H1 (cell line): ENCODE measurements at regions not wholly inside any gene's neighbourhood (a gene's known extent, or its start where the extent isn't known, plus 50 kb on each side); places are given as distances from the start of the nearest gene placed in this dataset.

Source experiments
- CTCF ChIA-PET: fragments of 300-600 bp; sonication (Branson Sonifier 250); formaldehyde crosslinking; loops from one replicate; lab custom pipeline; 2021; ENCODE audit not compliant: partially characterized antibody; lab: Charles Lee
- POLR2A ChIA-PET: fragments of 300-600 bp; sonication (Branson Sonifier 250); formaldehyde crosslinking; loops from one replicate; lab custom pipeline; 2021; ENCODE audit warnings: inconsistent platforms; ENCODE audit not compliant: partially characterized antibody; lab: Charles Lee
- DNase-seq, 2 experiments: peaks; one replicate each; pipeline versions ENCODE4 v3.0.0 to v3.0.0-alpha.2; 2010 to 2022; ENCODE audit warnings: low spot score in 2 of 2, low read depth in 1 of 2, mixed read lengths in 1 of 2
- FAIRE-seq: peaks from 2 replicates; lab custom pipeline; 2011; peaks lifted over from hg19 to GRCh38; lab: Jason Lieb, UNC
- H2AFZ ChIP-seq: 2 replicates; pipeline ENCODE4 v1.8.1; 2012; ENCODE audit warnings: low read length, inconsistent platforms
- H2AK5ac ChIP-seq: 2 replicates; pipeline ENCODE4 v1.6.1; 2013; ENCODE audit warnings: low read depth, low read length
- H2BK120ac ChIP-seq: replicated peaks from 2 replicates; pipeline ENCODE3; 2013; ENCODE audit warnings: low read depth, low read length, inconsistent platforms
- H2BK12ac ChIP-seq: 2 replicates; pipeline ENCODE4 v1.6.1; 2013; ENCODE audit warnings: low read depth, low read length
- H2BK15ac ChIP-seq: 2 replicates; pipeline ENCODE4 v1.6.1; 2013; ENCODE audit warnings: low read length
- H2BK20ac ChIP-seq: 2 replicates; pipeline ENCODE4 v1.6.1; 2013; ENCODE audit warnings: low read length
- H2BK5ac ChIP-seq: 2 replicates; pipeline ENCODE4 v1.6.1; 2013; ENCODE audit warnings: low read depth, low read length
- H3K14ac ChIP-seq: 2 replicates; pipeline ENCODE4 v1.6.1; 2013; ENCODE audit warnings: inconsistent platforms; ENCODE audit not compliant: insufficient read length
- H3K18ac ChIP-seq: 2 replicates; pipeline ENCODE4 v1.6.1; 2013; ENCODE audit warnings: low read length; ENCODE audit errors: extremely low read depth
- H3K23ac ChIP-seq: 2 replicates; pipeline ENCODE4 v1.6.1; 2013; ENCODE audit warnings: inconsistent platforms; ENCODE audit not compliant: insufficient read length
- H3K23me2 ChIP-seq: 2 replicates; pipeline ENCODE4 v1.6.1; 2013; ENCODE audit warnings: low read depth, low read length
- H3K27ac ChIP-seq: 2 replicates; pipeline ENCODE4 v1.6.1; 2011; ENCODE audit warnings: low read depth, low read length, inconsistent platforms
- H3K27me3 ChIP-seq, 4 experiments: replicated peaks in 1 of 4; 1 replicate in 1 of 4; 2 replicates in 3 of 4; pipeline versions ENCODE4 v1.6.1 to v1.8.1; 2011 to 2013; ENCODE audit warnings: low read length in 3 of 4, mild to moderate bottlenecking in 3 of 4, inconsistent platforms in 2 of 4, mixed read lengths in 2 of 4, moderate library complexity in 1 of 4; ENCODE audit not compliant: control insufficient read depth in 3 of 4, insufficient read depth in 3 of 4; ENCODE audit errors: extremely low read depth in 1 of 4
- H3K36me3 ChIP-seq, 4 experiments: 2 replicates each; pipeline versions ENCODE4 v1.6.1 to v1.8.1; 2011 to 2013; ENCODE audit warnings: mild to moderate bottlenecking in 4 of 4, low read length in 3 of 4, moderate library complexity in 2 of 4, control low read depth in 1 of 4, inconsistent platforms in 1 of 4; ENCODE audit not compliant: insufficient read depth in 4 of 4, control insufficient read depth in 2 of 4
- H3K4ac ChIP-seq: replicated peaks from 2 replicates; pipeline ENCODE3; 2013; ENCODE audit warnings: low read length, low read depth, mixed read lengths, inconsistent platforms; ENCODE audit not compliant: insufficient read length
- H3K4me1 ChIP-seq, 4 experiments: replicated peaks in 1 of 4; 1 replicate in 1 of 4; 2 replicates in 3 of 4; pipeline versions ENCODE4 v1.6.1 to v1.8.1; 2011 to 2013; ENCODE audit warnings: low read length in 3 of 4, inconsistent platforms in 2 of 4, mixed read lengths in 1 of 4; ENCODE audit not compliant: insufficient read depth in 4 of 4, control insufficient read depth in 3 of 4
- H3K4me2 ChIP-seq, 2 experiments: 2 replicates each; pipeline versions ENCODE4 v1.6.1 to v1.8.1; 2011 to 2013; ENCODE audit warnings: low read depth in 2 of 2, low read length in 2 of 2, control low read depth in 1 of 2, inconsistent platforms in 1 of 2, mild to moderate bottlenecking in 1 of 2; ENCODE audit not compliant: insufficient read depth in 1 of 2
- H3K4me3 ChIP-seq, 4 experiments: fragments of 200-600, 300-600 bp in 1 of 4; sonication (generic), shearing (Covaris generic), sonication (Bioruptor Twin) in 1 of 4; 2 replicates each; pipeline versions ENCODE4 v1.5.1 to v1.8.1; 2011 to 2016; ENCODE audit warnings: low read length in 4 of 4, low read depth in 3 of 4, control low read depth in 2 of 4, inconsistent platforms in 2 of 4, mild to moderate bottlenecking in 2 of 4, mixed read lengths in 1 of 4, moderate library complexity in 1 of 4; ENCODE audit not compliant: insufficient read depth in 2 of 4; ENCODE audit errors: extremely low read depth in 1 of 4
- H3K56ac ChIP-seq: replicated peaks from 2 replicates; pipeline ENCODE3; 2013; ENCODE audit warnings: low read depth, mild to moderate bottlenecking, mixed read lengths, low read length, inconsistent platforms; ENCODE audit not compliant: insufficient read length
- H3K79me1 ChIP-seq: 2 replicates; pipeline ENCODE4 v1.6.1; 2013; ENCODE audit warnings: low read depth, low read length, control low read depth
- H3K79me2 ChIP-seq, 2 experiments: 2 replicates each; pipeline versions ENCODE4 v1.6.1 to v1.8.1; 2012 to 2013; ENCODE audit warnings: low read length in 2 of 2, mild to moderate bottlenecking in 2 of 2, inconsistent platforms in 1 of 2; ENCODE audit not compliant: insufficient read depth in 2 of 2, control insufficient read depth in 1 of 2
- H3K9ac ChIP-seq, 4 experiments: replicated peaks in 1 of 4; 1 replicate in 1 of 4; 2 replicates in 3 of 4; pipeline versions ENCODE4 v1.6.1 to v1.8.1; 2011 to 2013; ENCODE audit warnings: low read depth in 3 of 4, low read length in 3 of 4, control low read depth in 2 of 4, mild to moderate bottlenecking in 2 of 4, moderate library complexity in 2 of 4, inconsistent platforms in 1 of 4; ENCODE audit errors: extremely low read depth in 1 of 4
- H3K9me3 ChIP-seq, 2 experiments: 2 replicates each; pipeline versions ENCODE4 v1.6.1 to v1.8.1; 2012 to 2013; ENCODE audit warnings: mild to moderate bottlenecking in 2 of 2, moderate library complexity in 2 of 2, control low read depth in 1 of 2, inconsistent platforms in 1 of 2, low read depth in 1 of 2, low read length in 1 of 2, mixed read lengths in 1 of 2; ENCODE audit not compliant: insufficient read depth in 2 of 2
- H4K20me1 ChIP-seq, 2 experiments: replicated peaks in 1 of 2; 2 replicates each; pipeline versions ENCODE3 to v1.8.1; 2011 to 2013; ENCODE audit warnings: inconsistent platforms in 2 of 2, low read length in 2 of 2, mild to moderate bottlenecking in 1 of 2; ENCODE audit not compliant: insufficient read depth in 2 of 2, control insufficient read depth in 1 of 2
- H4K5ac ChIP-seq: 2 replicates; pipeline ENCODE4 v1.6.1; 2013; ENCODE audit warnings: low read length, low read depth, mixed read lengths, inconsistent platforms; ENCODE audit not compliant: insufficient read length
- H4K8ac ChIP-seq: 2 replicates; pipeline ENCODE4 v1.8.0; 2013; ENCODE audit warnings: mild to moderate bottlenecking, moderate library complexity, low read length, inconsistent platforms; ENCODE audit not compliant: insufficient read depth; ENCODE audit errors: extremely low read depth
- H4K91ac ChIP-seq: replicated peaks from 2 replicates; pipeline ENCODE3; 2013; ENCODE audit warnings: low read length, mixed read lengths, inconsistent platforms; ENCODE audit not compliant: insufficient read length
- ASH2L ChIP-seq: fragments of 200-600, 300-600 bp; sonication (generic); IDR thresholded peaks from one replicate; pipeline ENCODE4 v1.7.1; 2017; ENCODE audit warnings: low read length
- BACH1 ChIP-seq: IDR thresholded peaks from 2 replicates; pipeline ENCODE4 v1.6.1; 2012; ENCODE audit warnings: low read length, improper control_type of control experiment
- CBX5 ChIP-seq: fragments of 300-800, 300-1000 bp; sonication (generic); IDR thresholded peaks from 2 replicates; pipeline ENCODE4 v1.7.1; 2016; ENCODE audit warnings: antibody characterized with exemption, low read length, low read depth
- EP300 ChIP-seq, 2 experiments: IDR thresholded peaks; 1 replicate in 1 of 2; 2 replicates in 1 of 2; pipeline ENCODE4 v1.6.1; 2011 to 2012; ENCODE audit warnings: low read depth in 2 of 2, low read length in 2 of 2, mild to moderate bottlenecking in 2 of 2, borderline replicate concordance in 1 of 2, inconsistent platforms in 1 of 2, moderate library complexity in 1 of 2
- EZH2 ChIP-seq: fragments of 200-600 bp; sonication (generic); IDR thresholded peaks from 2 replicates; pipeline ENCODE4 v1.7.1; 2012; ENCODE audit warnings: low read depth, mild to moderate bottlenecking, moderate library complexity, low read length, inconsistent platforms; ENCODE audit not compliant: severe bottlenecking
- FOSL1 ChIP-seq: IDR thresholded peaks from 2 replicates; pipeline ENCODE4 v1.6.1; 2011; ENCODE audit warnings: mild to moderate bottlenecking, low read depth, low read length, moderate library complexity; ENCODE audit not compliant: insufficient read depth
- KDM4A ChIP-seq: IDR thresholded peaks from one replicate; pipeline ENCODE4 v1.7.1; 2012; ENCODE audit warnings: low read depth, mild to moderate bottlenecking, moderate library complexity, low read length, inconsistent platforms; ENCODE audit not compliant: severe bottlenecking
- KDM5A ChIP-seq: fragments of 200-600 bp; IDR thresholded peaks from 2 replicates; pipeline ENCODE4 v1.7.1; 2012; ENCODE audit warnings: mild to moderate bottlenecking, low read length, inconsistent platforms, mixed read lengths
- RFX5 ChIP-seq: IDR thresholded peaks from 2 replicates; pipeline ENCODE4 v1.6.1; 2011; ENCODE audit warnings: low read depth, low read length, improper control_type of control experiment, borderline replicate concordance
- TAF7 ChIP-seq: optimal IDR thresholded peaks from 2 replicates; pipeline ENCODE3; 2011; ENCODE audit warnings: low read depth, mild to moderate bottlenecking, inconsistent platforms, low read length, moderate library complexity, borderline replicate concordance
- TEAD4 ChIP-seq: IDR thresholded peaks from 2 replicates; pipeline ENCODE4 v1.6.1; 2012; ENCODE audit warnings: low read depth, low read length, inconsistent platforms, mixed read lengths
- YY1 ChIP-seq: IDR thresholded peaks from 2 replicates; pipeline ENCODE4 v1.6.1; 2011; ENCODE audit warnings: low read depth, mild to moderate bottlenecking, low read length
- WGBS, 2 experiments: shearing (Covaris generic) in 1 of 2; methylation state at CpG; one replicate each; pipeline versions ENCODE4 v1.1.6 to v1.1.7; 2013 to 2015; ENCODE audit warnings: low lambda C conversion rate in 2 of 2, mixed read lengths in 2 of 2, inconsistent platforms in 1 of 2, low coverage in 1 of 2, missing lambda C conversion rate in 1 of 2; ENCODE audit not compliant: insufficient replicate concordance in 2 of 2, insufficient coverage in 1 of 2, insufficient read length in 1 of 2; ENCODE audit errors: extremely low coverage in 1 of 2, missing lambda C conversion rate in 1 of 2; 5-methylcytosine and 5-hydroxymethylcytosine counted together
- TF ChIP-seq, protein P1 (sequence below): IDR thresholded peaks from 2 replicates; pipeline ENCODE4 v1.6.1; 2012; ENCODE audit warnings: inconsistent platforms

DNA sequence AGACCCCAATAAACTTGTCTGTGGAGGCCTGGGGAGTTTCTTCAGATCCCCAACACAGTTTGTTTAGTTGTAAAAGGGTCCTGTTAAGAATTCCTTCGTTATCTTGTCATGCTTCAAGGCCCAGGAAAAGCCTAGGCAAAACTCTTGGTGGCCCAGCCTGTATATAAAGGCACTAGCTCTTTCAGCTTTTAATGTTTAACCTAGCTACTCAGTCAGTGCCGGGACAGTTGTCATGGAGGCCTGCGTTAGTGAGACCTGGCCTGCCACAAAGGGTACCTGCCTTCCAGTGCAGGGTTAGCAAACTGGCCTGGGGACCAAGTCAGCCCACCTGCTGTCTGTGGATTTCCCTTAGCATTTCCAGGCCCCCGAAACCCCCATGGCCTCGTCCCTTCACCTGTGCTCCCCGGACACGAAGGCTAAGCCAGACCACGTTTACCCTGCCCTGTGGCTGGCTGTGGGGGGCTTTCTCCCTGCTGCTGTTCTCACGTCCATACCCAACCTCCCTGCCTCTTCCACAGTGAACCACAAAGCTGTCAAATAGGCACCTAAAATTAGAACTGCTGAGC, 96.9 kb upstream of the PPP2R2D start:
- Histone ChIP-seq H4K91ac (no peak overlapping the region), H2BK120ac (no peak overlapping the region), H3K4ac (no peak overlapping the region), H3K79me2 (no peaks in the 10 kb centered on the region), H3K4me1 (peaks cover 0 to 5% (median 1%) of the 10 kb centered on the region in 4 experiments; a peak in 3 of 7 replicates), H2BK15ac (no peak overlapping the region), H2BK12ac (no peak overlapping the region), H4K8ac (no peak overlapping the region), H4K5ac (no peak overlapping the region), H2AK5ac (no peak overlapping the region), H2AFZ (no peak overlapping the region), H3K4me3 (no peak overlapping the region), H3K23ac (no peak overlapping the region), H3K14ac (no peak overlapping the region), H3K56ac (no peak overlapping the region), H3K18ac (no peak overlapping the region), H3K27me3 (no peaks in the 10 kb centered on the region; a peak in 1 of 7 replicates), H3K79me1 (no peaks in the 10 kb centered on the region), H3K23me2 (no peaks in the 10 kb centered on the region), H3K9ac (no peak overlapping the region), H3K27ac (no peak overlapping the region), H3K9me3 (peaks cover 6 to 7% of the 10 kb centered on the region in 2 experiments; a peak in 3 of 4 replicates), H3K4me2 (no peak overlapping the region), H4K20me1 (no peaks in the 10 kb centered on the region), H2BK20ac (no peak overlapping the region), H3K36me3 (no peaks in the 10 kb centered on the region), H2BK5ac (no peak overlapping the region)
- 87% methylated on average over 9 of the region's 9 CpGs; no CpG with 5 or more reads in 1 of the 2 experiments for WGBS, 2 experiments
- ChIA-PET POLR2A (no interaction called here), CTCF (interaction anchor here (1.1 to 2.4 kb wide), 4 partner anchors 16 to 28 kb away, joined by 3 to 7 read pairs (median 3); no protein-coding TSS in a partner anchor)
- peak in 1 of 2 experiments; percentile 26 for DNase-seq
- FAIRE-seq = no peak
- TF ChIP-seq TAF7 (no peak), KDM4A (no peak), BACH1 (no peak), YY1 (no peak), KDM5A (no peak), TEAD4 (no peak), EZH2 (no peak), EP300 (IDR thresholded peaks at IDR 0.05; ENCODE audit: borderline replicate concordance in 1 of 2, low read depth in 2 of 2, low read length in 2 of 2) (no peak), ASH2L (no peak), CBX5 (no peak), FOSL1 (no peak), RFX5 (no peak)
- TF ChIP-seq, protein P1, sequence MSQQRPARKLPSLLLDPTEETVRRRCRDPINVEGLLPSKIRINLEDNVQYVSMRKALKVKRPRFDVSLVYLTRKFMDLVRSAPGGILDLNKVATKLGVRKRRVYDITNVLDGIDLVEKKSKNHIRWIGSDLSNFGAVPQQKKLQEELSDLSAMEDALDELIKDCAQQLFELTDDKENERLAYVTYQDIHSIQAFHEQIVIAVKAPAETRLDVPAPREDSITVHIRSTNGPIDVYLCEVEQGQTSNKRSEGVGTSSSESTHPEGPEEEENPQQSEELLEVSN = no peak
